ENCODE measurements at regions not wholly inside any gene's neighbourhood (a gene's known extent, or its start where the extent isn't known, plus 50 kb on each side); places are given as distances from the start of the nearest gene placed in this dataset.

DNA sequence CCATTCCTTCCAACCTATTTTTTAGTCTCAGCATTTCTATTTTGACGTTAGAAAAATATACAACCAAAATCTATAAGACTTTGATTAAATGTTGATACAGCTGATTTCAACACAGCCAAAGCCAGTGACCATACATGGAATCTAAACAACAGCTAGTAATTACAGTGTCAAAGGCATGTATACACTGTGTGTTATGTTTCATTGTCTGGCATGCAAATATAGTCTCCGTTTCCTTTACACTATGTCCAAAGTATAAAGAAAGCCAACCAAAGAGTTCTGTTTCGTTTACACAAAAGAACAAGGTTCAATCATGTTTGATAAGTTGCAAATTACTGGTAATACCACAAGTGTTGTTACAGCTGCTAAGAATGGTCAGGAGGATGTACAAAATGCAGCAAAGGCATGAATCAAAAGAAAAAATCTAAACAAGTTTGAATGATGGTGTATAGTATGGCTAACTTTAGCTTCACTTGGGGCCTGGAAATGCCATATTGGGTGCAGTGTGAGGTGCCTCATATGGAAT is 268.3 kb upstream of the FERD3L start:
- Histone ChIP-seq H3K4me3 (ENCODE audit: low read depth in 1 of 3, low read length in 3 of 3) (no peak overlapping the region), H3K27ac (ENCODE audit: low read depth in 1 of 3, low read length in 2 of 3) (no peak overlapping the region), H3K27me3 (ENCODE audit: control insufficient read depth in 3 of 3, insufficient read depth in 3 of 3, low read length in 3 of 3) (no peaks in the 10 kb centered on the region), H3K9me3 (ENCODE audit: control insufficient read depth in 2 of 2, insufficient read depth in 1 of 2, low read depth in 1 of 2, low read length in 1 of 2) (no peaks in the 10 kb centered on the region), H3K36me3 (ENCODE audit: control insufficient read depth in 3 of 3, insufficient read depth in 2 of 3, low read depth in 1 of 3, low read length in 3 of 3) (no peaks in the 10 kb centered on the region), H3K4me1 (ENCODE audit: control insufficient read depth in 3 of 3, insufficient read depth in 2 of 3, low read depth in 1 of 3, low read length in 2 of 3) (no peaks in the 10 kb centered on the region)
- FAIRE-seq (no peak), DNase-seq (peak in 1 of 2 donors; percentile 5)
- 25 to 43% (median 33%) methylated on average over 3 of the region's 3 CpGs for WGBS, 3 donors

DNA sequence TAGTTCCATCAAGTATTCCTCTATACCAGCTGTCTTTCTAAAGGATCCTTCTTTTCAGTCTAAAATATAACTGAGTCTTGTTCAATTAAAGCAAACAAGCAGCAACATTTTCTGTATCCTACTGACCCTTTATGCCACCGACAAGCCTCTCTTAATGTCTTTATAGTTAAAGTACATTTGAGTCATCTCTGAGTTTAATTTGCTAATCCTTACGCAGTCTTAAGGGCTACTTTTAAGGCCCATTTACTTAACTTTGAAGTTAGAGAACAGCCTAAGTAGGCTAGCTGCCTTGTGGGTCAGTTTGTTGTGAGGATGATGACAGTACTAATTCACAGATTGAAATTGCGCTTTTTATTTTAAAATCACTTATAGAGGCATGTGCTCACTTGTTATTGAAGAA is 265.5 kb upstream of the FERD3L start:
- no peaks in the 10 kb centered on the region for H3K36me3 ChIP-seq (ENCODE audit: control insufficient read depth in 3 of 3, insufficient read depth in 2 of 3, low read depth in 1 of 3, low read length in 3 of 3)
- 79 to 82% (median 80%) methylated on average over 3 of the region's 3 CpGs for WGBS, 3 donors
- no peak for FAIRE-seq

DNA sequence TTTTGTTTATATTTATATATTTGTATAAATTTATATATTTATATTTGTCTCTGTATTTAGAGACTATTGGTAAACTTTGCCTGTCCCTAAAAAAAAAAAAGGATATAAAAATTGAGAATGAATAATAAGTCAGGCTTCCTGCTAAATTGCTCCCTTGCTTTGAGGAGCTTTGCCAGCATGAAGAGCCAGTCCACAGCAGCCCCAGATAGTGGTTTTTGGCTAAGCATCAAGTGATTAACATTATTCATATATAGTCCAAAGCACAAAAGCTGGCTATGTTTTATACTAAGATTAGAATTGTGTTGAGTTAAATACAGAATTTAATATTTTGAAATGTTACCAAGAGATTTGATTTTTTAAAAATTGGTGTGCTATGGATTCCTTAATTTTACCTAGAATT is 264.9 kb upstream of the FERD3L start:
- no peaks in the 10 kb centered on the region for H3K36me3 ChIP-seq (ENCODE audit: control insufficient read depth in 3 of 3, insufficient read depth in 2 of 3, low read depth in 1 of 3, low read length in 3 of 3)
- no peaks in the 10 kb centered on the region for H3K4me1 ChIP-seq (ENCODE audit: control insufficient read depth in 3 of 3, insufficient read depth in 2 of 3, low read depth in 1 of 3, low read length in 2 of 3)
- no peaks in the 10 kb centered on the region for H3K9me3 ChIP-seq (ENCODE audit: control insufficient read depth in 2 of 2, insufficient read depth in 1 of 2, low read depth in 1 of 2, low read length in 1 of 2)
- no peaks in the 10 kb centered on the region for H3K27me3 ChIP-seq (ENCODE audit: control insufficient read depth in 3 of 3, insufficient read depth in 3 of 3, low read length in 3 of 3)
- H3K4me3 ChIP-seq (ENCODE audit: low read depth in 1 of 3, low read length in 3 of 3): no peak overlapping the region
- no peak for DNase-seq
- H3K27ac ChIP-seq (ENCODE audit: low read depth in 1 of 3, low read length in 2 of 3): no peak overlapping the region
- FAIRE-seq: no peak

More for the DNA sequence above, 265.5 kb upstream of the FERD3L start:
- Histone ChIP-seq H3K4me3 (ENCODE audit: low read depth in 1 of 3, low read length in 3 of 3) (no peak overlapping the region), H3K4me1 (ENCODE audit: control insufficient read depth in 3 of 3, insufficient read depth in 2 of 3, low read depth in 1 of 3, low read length in 2 of 3) (no peaks in the 10 kb centered on the region), H3K27ac (ENCODE audit: low read depth in 1 of 3, low read length in 2 of 3) (no peak overlapping the region), H3K9me3 (ENCODE audit: control insufficient read depth in 2 of 2, insufficient read depth in 1 of 2, low read depth in 1 of 2, low read length in 1 of 2) (no peaks in the 10 kb centered on the region), H3K27me3 (ENCODE audit: control insufficient read depth in 3 of 3, insufficient read depth in 3 of 3, low read length in 3 of 3) (no peaks in the 10 kb centered on the region)
- DNase-seq: no peak

DNA sequence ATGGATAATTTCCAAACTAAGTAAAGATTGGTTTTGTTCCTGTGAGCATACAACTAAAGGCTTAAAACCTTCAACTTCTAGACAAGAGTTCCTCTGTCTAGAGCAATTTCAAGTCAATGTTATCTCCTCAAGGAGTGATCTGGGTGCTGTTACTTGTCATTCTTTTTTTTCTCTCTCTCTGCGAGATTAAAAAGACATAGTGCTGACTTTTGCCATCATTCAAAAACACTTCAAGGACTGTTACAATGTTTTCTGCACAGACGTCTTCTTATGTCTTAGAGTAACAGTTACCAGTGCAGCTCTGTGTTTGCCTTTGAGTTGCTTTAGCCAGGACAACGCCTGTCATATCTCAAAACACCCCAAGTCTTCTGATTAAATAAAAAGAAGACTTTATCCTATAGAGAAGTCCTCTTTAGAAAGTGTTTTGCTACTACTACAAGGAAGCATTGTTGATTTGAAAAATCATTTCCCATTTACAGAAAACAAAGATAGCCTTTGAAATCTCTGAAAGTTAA is 263.5 kb upstream of the FERD3L start:
- FAIRE-seq (no peak), DNase-seq (no peak)
- Histone ChIP-seq H3K36me3 (ENCODE audit: control insufficient read depth in 3 of 3, insufficient read depth in 2 of 3, low read depth in 1 of 3, low read length in 3 of 3) (no peaks in the 10 kb centered on the region), H3K4me3 (ENCODE audit: low read depth in 1 of 3, low read length in 3 of 3) (no peak overlapping the region), H3K27me3 (ENCODE audit: control insufficient read depth in 3 of 3, insufficient read depth in 3 of 3, low read length in 3 of 3) (no peaks in the 10 kb centered on the region), H3K4me1 (ENCODE audit: control insufficient read depth in 3 of 3, insufficient read depth in 2 of 3, low read depth in 1 of 3, low read length in 2 of 3) (no peaks in the 10 kb centered on the region), H3K9me3 (ENCODE audit: control insufficient read depth in 2 of 2, insufficient read depth in 1 of 2, low read depth in 1 of 2, low read length in 1 of 2) (no peaks in the 10 kb centered on the region), H3K27ac (ENCODE audit: low read depth in 1 of 3, low read length in 2 of 3) (no peak overlapping the region)
- 31 to 50% (median 38%) methylated on average over 3 of the region's 3 CpGs for WGBS, 3 donors

DNA sequence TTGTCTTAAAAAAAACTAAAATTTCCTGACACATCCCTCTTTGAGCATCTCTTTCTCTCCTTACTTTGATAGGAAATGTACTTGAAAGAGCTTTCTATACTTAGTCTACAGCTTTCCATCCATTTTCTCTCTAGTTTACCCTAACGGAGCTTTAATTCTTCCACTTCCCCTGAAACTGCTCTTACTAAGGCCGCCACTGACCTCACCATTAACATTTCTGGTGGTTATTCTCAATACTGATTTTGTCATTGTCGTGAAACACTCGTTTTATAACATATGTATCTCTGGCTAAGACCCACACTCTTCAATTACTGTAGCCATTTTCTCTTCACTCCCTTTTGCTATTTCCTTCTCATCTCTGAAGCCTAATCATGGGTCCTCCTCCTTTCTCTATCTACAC is 262.0 kb upstream of the FERD3L start:
- Histone ChIP-seq H3K9me3 (ENCODE audit: control insufficient read depth in 2 of 2, insufficient read depth in 1 of 2, low read depth in 1 of 2, low read length in 1 of 2) (no peaks in the 10 kb centered on the region), H3K27me3 (ENCODE audit: control insufficient read depth in 3 of 3, insufficient read depth in 3 of 3, low read length in 3 of 3) (no peaks in the 10 kb centered on the region)

DNA sequence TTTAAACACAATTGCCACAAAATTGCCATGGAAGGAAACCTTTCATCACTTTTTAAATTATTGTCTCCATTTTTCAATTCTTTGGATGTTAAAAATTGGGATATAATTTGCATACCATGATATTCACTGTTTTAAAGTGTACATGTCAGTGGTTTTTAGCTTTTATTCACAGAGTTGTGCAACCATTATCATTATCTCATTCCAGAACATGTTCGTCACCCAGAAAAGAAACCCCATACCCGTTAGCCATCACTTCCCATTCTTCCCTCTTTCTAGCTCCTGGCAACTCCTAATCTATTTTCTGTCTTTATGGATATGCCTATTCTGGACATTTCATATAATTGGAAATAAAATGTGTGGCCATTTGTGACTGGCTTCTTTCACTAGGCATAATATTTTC is 260.3 kb upstream of the FERD3L start:
- FAIRE-seq: no peak
- WGBS, 3 donors: 73 to 85% (median 79%) methylated on average over 2 of the region's 2 CpGs

More for the DNA sequence above, 262.0 kb upstream of the FERD3L start:
- 63 to 79% (median 75%) methylated on average over 4 of the region's 4 CpGs for WGBS, 3 donors
- no peak overlapping the region for H3K27ac ChIP-seq (ENCODE audit: low read depth in 1 of 3, low read length in 2 of 3)
- H3K4me3 ChIP-seq (ENCODE audit: low read depth in 1 of 3, low read length in 3 of 3): no peak overlapping the region
- no peaks in the 10 kb centered on the region for H3K36me3 ChIP-seq (ENCODE audit: control insufficient read depth in 3 of 3, insufficient read depth in 2 of 3, low read depth in 1 of 3, low read length in 3 of 3)
- FAIRE-seq (no peak), DNase-seq (no peak)
- H3K4me1 ChIP-seq (ENCODE audit: control insufficient read depth in 3 of 3, insufficient read depth in 2 of 3, low read depth in 1 of 3, low read length in 2 of 3): no peaks in the 10 kb centered on the region

DNA sequence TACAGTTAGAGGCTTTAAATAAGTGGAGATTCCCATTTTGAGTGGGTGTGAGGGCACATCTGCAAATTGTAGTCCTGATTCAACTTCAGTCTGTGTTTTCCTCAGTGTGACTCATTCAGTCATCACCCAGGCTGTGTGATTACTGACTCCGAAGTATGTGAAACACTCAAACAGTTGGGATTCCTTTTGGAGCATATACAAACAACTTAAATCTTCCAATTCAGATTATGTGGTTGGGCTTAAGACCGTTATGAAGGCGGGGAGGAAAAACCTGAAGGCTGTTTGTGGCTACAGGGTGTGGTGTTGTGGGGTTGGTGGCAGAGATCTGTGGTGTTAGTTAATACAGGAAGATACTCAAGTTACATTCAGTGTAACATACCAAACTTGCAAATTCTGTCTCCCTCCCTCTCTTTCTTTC is 259.7 kb upstream of the FERD3L start:
- H3K27me3 ChIP-seq (ENCODE audit: control insufficient read depth in 3 of 3, insufficient read depth in 3 of 3, low read length in 3 of 3): no peaks in the 10 kb centered on the region
- FAIRE-seq (no peak), DNase-seq (no peak)
- no peaks in the 10 kb centered on the region for H3K4me1 ChIP-seq (ENCODE audit: control insufficient read depth in 3 of 3, insufficient read depth in 2 of 3, low read depth in 1 of 3, low read length in 2 of 3)
- H3K4me3 ChIP-seq (ENCODE audit: low read depth in 1 of 3, low read length in 3 of 3): no peak overlapping the region
- no peaks in the 10 kb centered on the region for H3K36me3 ChIP-seq (ENCODE audit: control insufficient read depth in 3 of 3, insufficient read depth in 2 of 3, low read depth in 1 of 3, low read length in 3 of 3)
- H3K9me3 ChIP-seq (ENCODE audit: control insufficient read depth in 2 of 2, insufficient read depth in 1 of 2, low read depth in 1 of 2, low read length in 1 of 2): no peaks in the 10 kb centered on the region
- no peak overlapping the region for H3K27ac ChIP-seq (ENCODE audit: low read depth in 1 of 3, low read length in 2 of 3)
- 16 to 31% (median 20%) methylated on average over 3 of the region's 3 CpGs for WGBS, 3 donors

More for the DNA sequence above, 260.3 kb upstream of the FERD3L start:
- DNase-seq: no peak
- H3K27ac ChIP-seq (ENCODE audit: low read depth in 1 of 3, low read length in 2 of 3): no peak overlapping the region
- no peak overlapping the region for H3K4me3 ChIP-seq (ENCODE audit: low read depth in 1 of 3, low read length in 3 of 3)
- H3K27me3 ChIP-seq (ENCODE audit: control insufficient read depth in 3 of 3, insufficient read depth in 3 of 3, low read length in 3 of 3): no peaks in the 10 kb centered on the region
- no peaks in the 10 kb centered on the region for H3K9me3 ChIP-seq (ENCODE audit: control insufficient read depth in 2 of 2, insufficient read depth in 1 of 2, low read depth in 1 of 2, low read length in 1 of 2)
- no peaks in the 10 kb centered on the region for H3K4me1 ChIP-seq (ENCODE audit: control insufficient read depth in 3 of 3, insufficient read depth in 2 of 3, low read depth in 1 of 3, low read length in 2 of 3)
- no peaks in the 10 kb centered on the region for H3K36me3 ChIP-seq (ENCODE audit: control insufficient read depth in 3 of 3, insufficient read depth in 2 of 3, low read depth in 1 of 3, low read length in 3 of 3)

DNA sequence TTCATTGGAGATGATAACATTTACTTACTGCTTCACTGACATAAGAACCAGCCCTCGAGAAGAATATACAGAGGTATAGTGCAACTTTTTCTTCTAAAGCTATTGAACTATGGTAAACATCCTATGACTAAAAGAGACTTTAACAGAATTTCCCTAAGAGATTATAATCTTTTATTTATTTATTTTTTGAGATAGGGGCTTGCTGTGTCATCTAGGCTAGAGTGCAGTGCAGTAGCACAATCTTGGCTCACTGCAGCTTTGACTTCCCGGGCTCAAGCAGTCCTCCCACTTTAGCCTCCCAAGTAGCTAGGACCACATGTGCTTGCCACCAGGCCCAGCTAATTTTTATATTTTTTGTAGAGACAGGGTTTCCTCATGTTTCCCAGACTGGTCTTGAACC is 258.5 kb upstream of the FERD3L start:
- Histone ChIP-seq H3K27ac (ENCODE audit: low read depth in 1 of 3, low read length in 2 of 3) (no peak overlapping the region), H3K9me3 (ENCODE audit: control insufficient read depth in 2 of 2, insufficient read depth in 1 of 2, low read depth in 1 of 2, low read length in 1 of 2) (no peaks in the 10 kb centered on the region), H3K36me3 (ENCODE audit: control insufficient read depth in 3 of 3, insufficient read depth in 2 of 3, low read depth in 1 of 3, low read length in 3 of 3) (no peaks in the 10 kb centered on the region), H3K4me3 (ENCODE audit: low read depth in 1 of 3, low read length in 3 of 3) (no peak overlapping the region), H3K27me3 (ENCODE audit: control insufficient read depth in 3 of 3, insufficient read depth in 3 of 3, low read length in 3 of 3) (no peaks in the 10 kb centered on the region), H3K4me1 (ENCODE audit: control insufficient read depth in 3 of 3, insufficient read depth in 2 of 3, low read depth in 1 of 3, low read length in 2 of 3) (no peaks in the 10 kb centered on the region)
- DNase-seq (no peak), FAIRE-seq (no peak)
- WGBS, 3 donors: 80 to 86% (median 82%) methylated on average over 2 of the region's 2 CpGs

DNA sequence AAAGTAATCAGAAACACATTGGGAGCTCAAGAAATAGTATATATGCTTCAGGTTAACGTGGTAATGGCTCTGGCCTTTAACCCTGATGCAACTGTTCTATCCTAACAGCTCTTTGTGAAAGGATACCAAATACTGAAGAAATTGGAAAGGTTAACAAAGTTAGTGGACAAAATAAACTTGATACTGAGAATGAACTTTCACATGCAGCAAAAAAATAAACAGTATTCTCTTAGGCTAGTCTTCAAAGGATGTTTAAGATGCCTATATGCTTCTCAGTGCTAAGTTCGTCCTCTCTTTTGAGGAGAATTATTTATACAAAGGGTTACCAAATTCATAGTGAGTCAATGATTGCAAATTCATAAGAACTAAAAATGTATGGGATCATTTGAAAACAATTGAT is 256.2 kb upstream of the FERD3L start:
- Histone ChIP-seq H3K36me3 (ENCODE audit: control insufficient read depth in 3 of 3, insufficient read depth in 2 of 3, low read depth in 1 of 3, low read length in 3 of 3) (no peaks in the 10 kb centered on the region), H3K4me3 (ENCODE audit: low read depth in 1 of 3, low read length in 3 of 3) (no peak overlapping the region), H3K9me3 (ENCODE audit: control insufficient read depth in 2 of 2, insufficient read depth in 1 of 2, low read depth in 1 of 2, low read length in 1 of 2) (no peaks in the 10 kb centered on the region), H3K4me1 (ENCODE audit: control insufficient read depth in 3 of 3, insufficient read depth in 2 of 3, low read depth in 1 of 3, low read length in 2 of 3) (no peaks in the 10 kb centered on the region), H3K27ac (ENCODE audit: low read depth in 1 of 3, low read length in 2 of 3) (no peak overlapping the region), H3K27me3 (ENCODE audit: control insufficient read depth in 3 of 3, insufficient read depth in 3 of 3, low read length in 3 of 3) (no peaks in the 10 kb centered on the region)
- FAIRE-seq (no peak), DNase-seq (no peak)
- 38 to 59% (median 41%) methylated on average over 2 of the region's 2 CpGs for WGBS, 3 donors
